22Rv1 (cell line): ENCODE measurements at regions not wholly inside any gene's neighbourhood (a gene's known extent, or its start where the extent isn't known, plus 50 kb on each side); places are given as distances from the start of the nearest gene placed in this dataset.

ENCODE experiments used
- ZFX ChIP-seq: fragments of 450-650 bp; IDR thresholded peaks from 2 replicates; pipeline ENCODE4 v1.6.1; 2017; ENCODE audit warnings: antibody characterized with exemption, borderline replicate concordance
- TF ChIP-seq, protein P1 (sequence below): fragments of 450-650 bp; IDR thresholded peaks from 2 replicates; pipeline ENCODE4 v1.5.1; 2017; ENCODE audit warnings: mild to moderate bottlenecking

DNA sequence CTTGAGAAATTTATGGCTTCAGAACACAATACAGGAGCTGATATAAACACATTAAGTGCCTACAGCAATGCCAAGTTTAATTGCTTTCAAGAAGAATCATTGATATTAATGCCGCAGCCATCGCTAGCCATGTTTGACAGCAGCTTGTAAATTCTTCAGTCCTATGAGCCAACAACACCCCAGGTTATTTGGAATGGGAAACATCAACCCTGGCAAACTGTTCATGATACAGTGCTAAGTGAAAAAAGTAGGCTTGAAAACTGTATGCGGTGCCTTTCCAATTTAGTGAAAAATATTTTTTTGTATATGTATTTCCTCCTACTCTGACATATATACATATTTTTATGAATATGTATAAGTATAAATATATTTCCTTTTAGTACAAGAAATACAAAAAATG is 142.6 kb downstream of the CSNK2A3 start:
- TF ChIP-seq, protein P1, sequence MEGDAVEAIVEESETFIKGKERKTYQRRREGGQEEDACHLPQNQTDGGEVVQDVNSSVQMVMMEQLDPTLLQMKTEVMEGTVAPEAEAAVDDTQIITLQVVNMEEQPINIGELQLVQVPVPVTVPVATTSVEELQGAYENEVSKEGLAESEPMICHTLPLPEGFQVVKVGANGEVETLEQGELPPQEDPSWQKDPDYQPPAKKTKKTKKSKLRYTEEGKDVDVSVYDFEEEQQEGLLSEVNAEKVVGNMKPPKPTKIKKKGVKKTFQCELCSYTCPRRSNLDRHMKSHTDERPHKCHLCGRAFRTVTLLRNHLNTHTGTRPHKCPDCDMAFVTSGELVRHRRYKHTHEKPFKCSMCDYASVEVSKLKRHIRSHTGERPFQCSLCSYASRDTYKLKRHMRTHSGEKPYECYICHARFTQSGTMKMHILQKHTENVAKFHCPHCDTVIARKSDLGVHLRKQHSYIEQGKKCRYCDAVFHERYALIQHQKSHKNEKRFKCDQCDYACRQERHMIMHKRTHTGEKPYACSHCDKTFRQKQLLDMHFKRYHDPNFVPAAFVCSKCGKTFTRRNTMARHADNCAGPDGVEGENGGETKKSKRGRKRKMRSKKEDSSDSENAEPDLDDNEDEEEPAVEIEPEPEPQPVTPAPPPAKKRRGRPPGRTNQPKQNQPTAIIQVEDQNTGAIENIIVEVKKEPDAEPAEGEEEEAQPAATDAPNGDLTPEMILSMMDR = no peak
- no peak for TF ChIP-seq ZFX
